HepG2 (cell line): ENCODE measurements at regions not wholly inside any gene's neighbourhood (a gene's known extent, or its start where the extent isn't known, plus 50 kb on each side); places are given as distances from the start of the nearest gene placed in this dataset.

ENCODE experiments used
- CCDC6 ChIP-seq: sonication (generic); formaldehyde crosslinking; IDR thresholded peaks from 2 replicates; pipeline ENCODE4 v1.8.1; 2022; ENCODE audit warnings: mild to moderate bottlenecking, missing genetic modification reagents, moderate library complexity
- ELF1 ChIP-seq: sonication (generic); formaldehyde crosslinking; IDR thresholded peaks from 2 replicates; pipeline ENCODE4 v1.4.0; 2020; ENCODE audit warnings: missing genetic modification reagents
- GFI1 ChIP-seq: sonication (generic); formaldehyde crosslinking; IDR thresholded peaks from 2 replicates; pipeline ENCODE4 v1.5.0; 2020; ENCODE audit warnings: missing genetic modification reagents, mild to moderate bottlenecking, borderline replicate concordance
- KIAA2018 ChIP-seq: sonication (generic); formaldehyde crosslinking; IDR thresholded peaks from 2 replicates; pipeline ENCODE4 v1.5.0; 2020; ENCODE audit warnings: mild to moderate bottlenecking, missing genetic modification reagents, borderline replicate concordance
- ZMYM2 ChIP-seq: sonication (generic); formaldehyde crosslinking; IDR thresholded peaks from 2 replicates; pipeline ENCODE4 v1.8.0; 2022; ENCODE audit warnings: mild to moderate bottlenecking, missing genetic modification reagents
- ZNF275 ChIP-seq: sonication (generic); formaldehyde crosslinking; IDR thresholded peaks from 2 replicates; pipeline ENCODE4 v1.8.0; 2022; ENCODE audit warnings: missing genetic modification reagents, mild to moderate bottlenecking, inconsistent platforms, borderline replicate concordance
- ZNF280B ChIP-seq: sonication (generic); formaldehyde crosslinking; IDR thresholded peaks from 2 replicates; pipeline ENCODE4 v1.5.0; 2020; ENCODE audit warnings: missing genetic modification reagents, mild to moderate bottlenecking, borderline replicate concordance
- ZNF609 ChIP-seq: sonication (generic); formaldehyde crosslinking; IDR thresholded peaks from 2 replicates; pipeline ENCODE4 v1.4.0; 2020; ENCODE audit warnings: mild to moderate bottlenecking, missing genetic modification reagents, borderline replicate concordance
- ZNF83 ChIP-seq: sonication (generic); formaldehyde crosslinking; IDR thresholded peaks from 2 replicates; pipeline ENCODE4 v1.4.0; 2020; ENCODE audit warnings: missing genetic modification reagents, mild to moderate bottlenecking, borderline replicate concordance

- TF ChIP-seq ZNF609 (peak; percentile 87), ZMYM2 (CRISPR knock-in tag) (peak; percentile 86), ZNF280B (peak; percentile 73; the same call in 1 of the 2 replicates), GFI1 (CRISPR knock-in tag) (peak; percentile 54), CCDC6 (CRISPR knock-in tag) (no peak; the same call in 1 of the 2 replicates), ELF1 (peak; percentile 41; the same call in 1 of the 2 replicates), ZNF275 (CRISPR knock-in tag) (peak; percentile 13; the same call in 1 of the 2 replicates), ZNF83 (no peak), KIAA2018 (no peak)
Observed at GRCh38 chr1:121586369-121587229, 401.8 kb downstream of the SRGAP2C start (continued).
